Activated CD4-positive, alpha-beta T cell treated with anti-CD3 and anti-CD28 coated beads, Interleukin-10, Interleukin-2, amounts not matched to agents 100 ng/mL and 50 ng/mL, durations not matched to agents 16 hours and 8 hours (primary cell): ENCODE measurements at regions not wholly inside any gene's neighbourhood (a gene's known extent, or its start where the extent isn't known, plus 50 kb on each side); places are given as distances from the start of the nearest gene placed in this dataset.

Experiments used
- DNase-seq: peaks from one replicate; pipeline ENCODE4 v3.0.0-alpha.2; 2020

- no peak for DNase-seq
Observed at GRCh38 chr6:122524056-122524455, 52.4 kb upstream of the SERINC1 start.

GRCh38 chr6:122530440-122531046 lies 58.9 kb upstream of the SERINC1 start:
- DNase-seq = peak; percentile 67

GRCh38 chr6:122548281-122548680 lies 61.9 kb upstream of the PKIB start:
- no peak for DNase-seq

DNA sequence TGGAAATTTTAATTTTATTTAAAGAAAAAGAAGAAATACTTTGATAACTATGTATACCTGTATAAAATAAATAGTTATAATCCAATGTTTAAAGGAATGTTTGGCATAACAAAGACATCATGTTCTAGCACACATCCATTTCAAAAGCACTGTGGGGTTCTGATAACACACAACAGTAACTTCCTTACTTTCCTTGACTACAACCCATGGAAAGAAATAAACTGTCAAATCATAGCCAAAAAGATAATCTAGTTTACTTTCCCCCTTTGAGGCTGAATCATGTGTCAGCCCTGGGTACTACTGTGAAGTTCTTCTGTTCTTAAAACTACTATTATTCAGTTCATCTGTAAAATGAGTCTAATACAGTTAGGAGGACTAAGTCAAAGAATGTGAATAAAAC lies 61.4 kb upstream of the PKIB start:
- no peak for DNase-seq

DNA sequence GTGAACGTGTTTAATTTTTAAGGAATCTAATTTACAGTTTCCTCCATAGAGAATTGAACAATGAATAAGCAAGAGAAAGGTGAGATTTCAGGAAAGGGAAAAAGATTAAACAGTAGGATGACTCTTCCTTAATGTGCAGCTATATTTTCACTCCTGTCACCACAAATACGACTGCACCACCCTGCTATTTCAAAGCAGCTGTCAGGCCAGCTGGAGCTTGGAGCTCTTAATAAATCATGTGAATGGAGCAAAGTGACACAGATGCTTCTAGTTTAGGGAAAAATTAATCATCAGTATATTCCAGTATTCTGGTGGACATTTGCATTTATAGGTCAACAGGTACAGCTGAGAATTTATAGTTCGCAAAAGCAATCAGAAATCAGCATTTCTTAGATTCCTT lies 56.5 kb upstream of the PKIB start:
- DNase-seq = no peak

- DNase-seq = no peak
Observed at GRCh38 chr6:122555561-122555960, 54.6 kb upstream of the PKIB start.

GRCh38 chr6:122558080-122558479 lies 52.1 kb upstream of the PKIB start:
- no peak for DNase-seq
